WTC11 (cell line): ENCODE measurements at regions not wholly inside any gene's neighbourhood (a gene's known extent, or its start where the extent isn't known, plus 50 kb on each side); places are given as distances from the start of the nearest gene placed in this dataset.

Source experiments
- ATAC-seq: fragments of 200-7000 bp; cut with Tn5 transposase; 2 replicates; pipeline ENCODE4 v1.10.0; 2021; ENCODE audit warnings: mild to moderate bottlenecking, moderate library complexity
- CTCF ChIA-PET: fragments of 300-600 bp; sonication (Branson Sonifier 250); formaldehyde crosslinking; loops from one replicate; lab custom pipeline; 2021; ENCODE audit warnings: antibody characterized with exemption; lab: Charles Lee
- POLR2A ChIA-PET: fragments of 350-600 bp; sonication (Branson Sonifier 250); formaldehyde crosslinking; loops from one replicate; lab custom pipeline; 2021; ENCODE audit warnings: antibody characterized with exemption; lab: Charles Lee
- DNase-seq: peaks from one replicate; pipeline ENCODE4 v3.0.0; 2021; ENCODE audit warnings: low spot score
- H3K27ac Mint-ChIP-seq: 2 replicates; pipeline ENCODE4 v1.8.0; 2021; ENCODE audit warnings: mixed read lengths
- H3K27me3 Mint-ChIP-seq: 2 replicates; pipeline ENCODE4 v1.8.0; 2021; ENCODE audit warnings: low read depth, mild to moderate bottlenecking, moderate library complexity, mixed read lengths
- H3K36me3 Mint-ChIP-seq: 2 replicates; pipeline ENCODE4 v1.8.0; 2021; ENCODE audit warnings: mixed read lengths
- H3K4me1 Mint-ChIP-seq: 2 replicates; pipeline ENCODE4 v1.8.0; 2022; ENCODE audit warnings: mixed read lengths
- H3K4me3 Mint-ChIP-seq: 2 replicates; pipeline ENCODE4 v1.8.0; 2021; ENCODE audit warnings: mild to moderate bottlenecking, moderate library complexity, mixed read lengths
- H3K9me3 Mint-ChIP-seq: 2 replicates; pipeline ENCODE4 v1.8.0; 2021; ENCODE audit warnings: mixed read lengths
- CREB1 ChIP-seq: sonication (generic); formaldehyde crosslinking; IDR thresholded peaks from 2 replicates; pipeline ENCODE4 v1.8.0; 2023; ENCODE audit warnings: mild to moderate bottlenecking, missing genetic modification reagents
- EMX1 ChIP-seq: fragments of 250-450 bp; sonication (Bioruptor Pico); IDR thresholded peaks from 2 replicates; pipeline ENCODE4 v1.8.0; 2021; ENCODE audit warnings: mild to moderate bottlenecking
- FOXK1 ChIP-seq: sonication (generic); formaldehyde crosslinking; IDR thresholded peaks from 2 replicates; pipeline ENCODE4 v1.8.0; 2022; ENCODE audit warnings: mild to moderate bottlenecking, moderate library complexity, missing genetic modification reagents
- GRHL2 ChIP-seq: fragments of 250-450 bp; sonication (Bioruptor Pico); IDR thresholded peaks from 2 replicates; pipeline ENCODE4 v1.8.0; 2022; ENCODE audit warnings: mild to moderate bottlenecking, moderate library complexity; ENCODE audit not compliant: insufficient replicate concordance, severe bottlenecking
- MXD4 ChIP-seq: fragments of 250-450 bp; sonication (Bioruptor Pico); IDR thresholded peaks from 2 replicates; pipeline ENCODE4 v1.8.0; 2021; ENCODE audit warnings: mild to moderate bottlenecking, moderate library complexity, borderline replicate concordance
- MYBL2 ChIP-seq: sonication (generic); formaldehyde crosslinking; IDR thresholded peaks from 2 replicates; pipeline ENCODE4 v1.8.1; 2023; ENCODE audit warnings: mild to moderate bottlenecking, moderate library complexity, missing genetic modification reagents
- NFATC4 ChIP-seq: fragments of 250-450 bp; sonication (Bioruptor Pico); IDR thresholded peaks from 2 replicates; pipeline ENCODE4 v1.9.0; 2021; ENCODE audit warnings: mild to moderate bottlenecking
- NR3C1 ChIP-seq: sonication (generic); formaldehyde crosslinking; conservative IDR thresholded peaks from 2 replicates; pipeline ENCODE4 v1.8.1; 2023; ENCODE audit warnings: low read depth, mild to moderate bottlenecking, missing genetic modification reagents
- TCF7 ChIP-seq: sonication (generic); formaldehyde crosslinking; IDR thresholded peaks from 2 replicates; pipeline ENCODE4 v1.8.0; 2022; ENCODE audit warnings: mild to moderate bottlenecking, low read depth, missing genetic modification reagents, moderate library complexity
- ZBTB21 ChIP-seq: sonication (generic); formaldehyde crosslinking; IDR thresholded peaks from 2 replicates; pipeline ENCODE4 v1.8.1; 2023; ENCODE audit warnings: mild to moderate bottlenecking, missing genetic modification reagents, borderline replicate concordance
- ZNF219 ChIP-seq: sonication (generic); formaldehyde crosslinking; IDR thresholded peaks from 2 replicates; pipeline ENCODE4 v1.8.0; 2023; ENCODE audit warnings: missing genetic modification reagents, mild to moderate bottlenecking, borderline replicate concordance
- ZNF263 ChIP-seq: sonication (generic); formaldehyde crosslinking; IDR thresholded peaks from 2 replicates; pipeline ENCODE4 v1.8.1; 2022; ENCODE audit warnings: low read depth, mild to moderate bottlenecking, moderate library complexity, missing genetic modification reagents
- TF ChIP-seq, protein P1 (sequence below): fragments of 250-450 bp; sonication (Bioruptor Pico); IDR thresholded peaks from 2 replicates; pipeline ENCODE4 v1.9.0; 2021; ENCODE audit warnings: mild to moderate bottlenecking
- TF ChIP-seq, protein P2 (sequence below): sonication (generic); formaldehyde crosslinking; IDR thresholded peaks from 2 replicates; pipeline ENCODE4 v1.8.0; 2023; ENCODE audit warnings: missing genetic modification reagents
- TF ChIP-seq, protein P3 (sequence below): sonication (generic); formaldehyde crosslinking; IDR thresholded peaks from 2 replicates; pipeline ENCODE4 v1.8.1; 2022; ENCODE audit warnings: mild to moderate bottlenecking, missing genetic modification reagents, moderate library complexity, borderline replicate concordance
- TF ChIP-seq, protein P4 (sequence below): sonication (generic); formaldehyde crosslinking; IDR thresholded peaks from 2 replicates; pipeline ENCODE4 v1.8.0; 2023; ENCODE audit warnings: missing genetic modification reagents, mild to moderate bottlenecking, borderline replicate concordance

DNA sequence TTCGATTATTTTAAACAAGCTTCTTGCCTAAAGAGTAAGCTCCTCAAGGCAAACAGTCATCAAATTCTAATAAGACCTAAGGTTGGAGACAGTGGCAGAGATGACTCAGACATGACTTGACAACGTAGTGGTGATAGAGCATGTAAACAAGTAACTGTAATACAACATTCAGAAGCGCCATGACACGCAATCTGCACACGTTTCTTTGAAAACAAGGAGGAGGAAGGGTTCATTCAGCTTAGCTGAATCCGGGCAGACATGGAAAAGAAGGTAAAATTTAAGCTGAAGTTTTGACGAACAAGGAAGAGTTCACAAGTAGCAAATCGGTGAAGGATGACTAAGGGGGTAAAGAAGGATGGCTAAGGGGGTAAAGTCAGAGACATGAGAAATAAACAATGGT is 152.4 kb upstream of the ZC3H12C start (continued):
- TF ChIP-seq, protein P1, sequence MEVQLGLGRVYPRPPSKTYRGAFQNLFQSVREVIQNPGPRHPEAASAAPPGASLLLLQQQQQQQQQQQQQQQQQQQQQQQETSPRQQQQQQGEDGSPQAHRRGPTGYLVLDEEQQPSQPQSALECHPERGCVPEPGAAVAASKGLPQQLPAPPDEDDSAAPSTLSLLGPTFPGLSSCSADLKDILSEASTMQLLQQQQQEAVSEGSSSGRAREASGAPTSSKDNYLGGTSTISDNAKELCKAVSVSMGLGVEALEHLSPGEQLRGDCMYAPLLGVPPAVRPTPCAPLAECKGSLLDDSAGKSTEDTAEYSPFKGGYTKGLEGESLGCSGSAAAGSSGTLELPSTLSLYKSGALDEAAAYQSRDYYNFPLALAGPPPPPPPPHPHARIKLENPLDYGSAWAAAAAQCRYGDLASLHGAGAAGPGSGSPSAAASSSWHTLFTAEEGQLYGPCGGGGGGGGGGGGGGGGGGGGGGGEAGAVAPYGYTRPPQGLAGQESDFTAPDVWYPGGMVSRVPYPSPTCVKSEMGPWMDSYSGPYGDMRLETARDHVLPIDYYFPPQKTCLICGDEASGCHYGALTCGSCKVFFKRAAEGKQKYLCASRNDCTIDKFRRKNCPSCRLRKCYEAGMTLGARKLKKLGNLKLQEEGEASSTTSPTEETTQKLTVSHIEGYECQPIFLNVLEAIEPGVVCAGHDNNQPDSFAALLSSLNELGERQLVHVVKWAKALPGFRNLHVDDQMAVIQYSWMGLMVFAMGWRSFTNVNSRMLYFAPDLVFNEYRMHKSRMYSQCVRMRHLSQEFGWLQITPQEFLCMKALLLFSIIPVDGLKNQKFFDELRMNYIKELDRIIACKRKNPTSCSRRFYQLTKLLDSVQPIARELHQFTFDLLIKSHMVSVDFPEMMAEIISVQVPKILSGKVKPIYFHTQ (CRISPR knock-in tag), result no peak
- TF ChIP-seq, protein P2, sequence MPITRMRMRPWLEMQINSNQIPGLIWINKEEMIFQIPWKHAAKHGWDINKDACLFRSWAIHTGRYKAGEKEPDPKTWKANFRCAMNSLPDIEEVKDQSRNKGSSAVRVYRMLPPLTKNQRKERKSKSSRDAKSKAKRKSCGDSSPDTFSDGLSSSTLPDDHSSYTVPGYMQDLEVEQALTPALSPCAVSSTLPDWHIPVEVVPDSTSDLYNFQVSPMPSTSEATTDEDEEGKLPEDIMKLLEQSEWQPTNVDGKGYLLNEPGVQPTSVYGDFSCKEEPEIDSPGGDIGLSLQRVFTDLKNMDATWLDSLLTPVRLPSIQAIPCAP, result no peak
- no peak for TF ChIP-seq ZNF263 (CRISPR knock-in tag)
- no peak for TF ChIP-seq GRHL2 (CRISPR knock-in tag)
- no peak for TF ChIP-seq CREB1

DNA sequence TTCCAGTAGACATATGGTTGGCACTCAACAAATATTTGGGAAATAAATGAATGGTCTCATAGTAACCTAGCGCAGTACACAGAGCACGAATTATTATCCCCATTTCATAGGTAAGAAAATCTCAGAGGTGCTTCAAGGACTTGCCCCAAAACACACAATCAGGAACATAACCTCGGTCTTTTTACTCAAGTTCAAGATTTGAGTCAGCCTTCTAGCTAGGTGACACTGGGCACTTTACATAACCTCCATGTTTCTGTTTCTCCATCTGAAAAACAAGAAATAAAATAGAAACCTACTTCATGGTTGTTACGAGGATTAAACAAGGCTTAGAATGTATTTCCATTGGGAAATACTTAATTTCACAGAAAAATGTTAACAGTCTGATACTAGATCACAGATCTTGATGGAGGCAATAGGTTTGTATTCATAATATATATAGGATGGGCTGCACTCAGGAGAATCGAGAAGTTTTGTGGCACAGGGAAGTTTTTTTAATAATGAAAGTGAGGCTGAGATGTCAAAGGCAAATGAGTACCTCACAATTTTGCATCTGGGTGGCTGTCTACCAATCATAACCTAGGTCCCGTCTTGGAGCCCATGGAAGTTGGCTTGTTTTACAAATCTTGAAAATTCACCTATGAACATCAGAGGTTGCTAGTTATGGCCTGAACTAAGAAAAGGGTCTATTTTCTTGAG is 147.4 kb upstream of the ZC3H12C start:
- Mint-ChIP-seq H3K27ac (no peak overlapping the region), H3K27me3 (no peaks in the 10 kb centered on the region)
- no peak for TF ChIP-seq MYBL2 (CRISPR knock-in tag)
- no peak for TF ChIP-seq NR3C1 (CRISPR knock-in tag)
- TF ChIP-seq, protein P3, sequence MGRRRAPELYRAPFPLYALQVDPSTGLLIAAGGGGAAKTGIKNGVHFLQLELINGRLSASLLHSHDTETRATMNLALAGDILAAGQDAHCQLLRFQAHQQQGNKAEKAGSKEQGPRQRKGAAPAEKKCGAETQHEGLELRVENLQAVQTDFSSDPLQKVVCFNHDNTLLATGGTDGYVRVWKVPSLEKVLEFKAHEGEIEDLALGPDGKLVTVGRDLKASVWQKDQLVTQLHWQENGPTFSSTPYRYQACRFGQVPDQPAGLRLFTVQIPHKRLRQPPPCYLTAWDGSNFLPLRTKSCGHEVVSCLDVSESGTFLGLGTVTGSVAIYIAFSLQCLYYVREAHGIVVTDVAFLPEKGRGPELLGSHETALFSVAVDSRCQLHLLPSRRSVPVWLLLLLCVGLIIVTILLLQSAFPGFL (CRISPR knock-in tag), result no peak
- TF ChIP-seq EMX1 (CRISPR knock-in tag), result no peak
- no peak for TF ChIP-seq FOXK1
- TF ChIP-seq TCF7 (CRISPR knock-in tag), result no peak
- TF ChIP-seq, protein P4, sequence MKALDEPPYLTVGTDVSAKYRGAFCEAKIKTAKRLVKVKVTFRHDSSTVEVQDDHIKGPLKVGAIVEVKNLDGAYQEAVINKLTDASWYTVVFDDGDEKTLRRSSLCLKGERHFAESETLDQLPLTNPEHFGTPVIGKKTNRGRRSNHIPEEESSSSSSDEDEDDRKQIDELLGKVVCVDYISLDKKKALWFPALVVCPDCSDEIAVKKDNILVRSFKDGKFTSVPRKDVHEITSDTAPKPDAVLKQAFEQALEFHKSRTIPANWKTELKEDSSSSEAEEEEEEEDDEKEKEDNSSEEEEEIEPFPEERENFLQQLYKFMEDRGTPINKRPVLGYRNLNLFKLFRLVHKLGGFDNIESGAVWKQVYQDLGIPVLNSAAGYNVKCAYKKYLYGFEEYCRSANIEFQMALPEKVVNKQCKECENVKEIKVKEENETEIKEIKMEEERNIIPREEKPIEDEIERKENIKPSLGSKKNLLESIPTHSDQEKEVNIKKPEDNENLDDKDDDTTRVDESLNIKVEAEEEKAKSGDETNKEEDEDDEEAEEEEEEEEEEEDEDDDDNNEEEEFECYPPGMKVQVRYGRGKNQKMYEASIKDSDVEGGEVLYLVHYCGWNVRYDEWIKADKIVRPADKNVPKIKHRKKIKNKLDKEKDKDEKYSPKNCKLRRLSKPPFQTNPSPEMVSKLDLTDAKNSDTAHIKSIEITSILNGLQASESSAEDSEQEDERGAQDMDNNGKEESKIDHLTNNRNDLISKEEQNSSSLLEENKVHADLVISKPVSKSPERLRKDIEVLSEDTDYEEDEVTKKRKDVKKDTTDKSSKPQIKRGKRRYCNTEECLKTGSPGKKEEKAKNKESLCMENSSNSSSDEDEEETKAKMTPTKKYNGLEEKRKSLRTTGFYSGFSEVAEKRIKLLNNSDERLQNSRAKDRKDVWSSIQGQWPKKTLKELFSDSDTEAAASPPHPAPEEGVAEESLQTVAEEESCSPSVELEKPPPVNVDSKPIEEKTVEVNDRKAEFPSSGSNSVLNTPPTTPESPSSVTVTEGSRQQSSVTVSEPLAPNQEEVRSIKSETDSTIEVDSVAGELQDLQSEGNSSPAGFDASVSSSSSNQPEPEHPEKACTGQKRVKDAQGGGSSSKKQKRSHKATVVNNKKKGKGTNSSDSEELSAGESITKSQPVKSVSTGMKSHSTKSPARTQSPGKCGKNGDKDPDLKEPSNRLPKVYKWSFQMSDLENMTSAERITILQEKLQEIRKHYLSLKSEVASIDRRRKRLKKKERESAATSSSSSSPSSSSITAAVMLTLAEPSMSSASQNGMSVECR (CRISPR knock-in tag), result no peak
- TF ChIP-seq ZBTB21, result no peak
- no peak for TF ChIP-seq NFATC4
- no peak for TF ChIP-seq ZNF219 (CRISPR knock-in tag)
- no peak for TF ChIP-seq MXD4
- TF ChIP-seq GRHL2 (CRISPR knock-in tag), result no peak
- TF ChIP-seq, all 79 proteins: peak for 0
- peaks cover 6% of the 10 kb centered on the region; the same call in 1 of the 2 replicates for H3K4me1 Mint-ChIP-seq
- no peak for ATAC-seq
- peaks cover 11% of the 10 kb centered on the region for H3K9me3 Mint-ChIP-seq
- no peak overlapping the region for H3K4me3 Mint-ChIP-seq
- ChIA-PET CTCF (interaction anchor here (1.0 kb wide), 1 partner anchor 147 kb away, joined by 3 read pairs; no protein-coding TSS in a partner anchor), POLR2A (no interaction called here)
- peaks cover 9% of the 10 kb centered on the region for H3K36me3 Mint-ChIP-seq
- DNase-seq, result no peak
